ENCODE measurements at regions not wholly inside any gene's neighbourhood (a gene's known extent, or its start where the extent isn't known, plus 50 kb on each side); places are given as distances from the start of the nearest gene placed in this dataset.
A peak's percentile ranks its signal among the peaks of the same experiment; 100 is the strongest.

DNA sequence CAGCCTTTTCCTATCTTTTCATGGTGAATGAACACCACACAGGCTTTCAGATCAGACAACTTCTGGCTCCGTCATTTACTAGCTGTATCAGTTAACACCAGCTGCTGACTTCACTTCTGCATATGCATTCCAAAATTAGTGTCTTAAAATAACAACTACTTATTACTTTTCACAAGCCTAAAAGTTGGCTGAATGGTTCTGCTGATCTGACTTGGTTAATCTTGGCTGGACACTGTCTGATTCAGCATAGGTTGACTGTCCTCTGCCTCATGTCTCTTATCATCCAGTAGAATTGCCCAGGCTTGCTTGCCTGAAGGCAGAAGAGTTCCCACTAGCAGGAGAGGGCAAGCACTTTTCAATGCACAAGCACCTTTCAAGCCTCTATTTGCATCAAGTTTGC, 72.7 kb downstream of the MARCHF4 start:
- DNase-seq (ENCODE audit: low read depth): peak; percentile 72
- TF ChIP-seq, protein P1, sequence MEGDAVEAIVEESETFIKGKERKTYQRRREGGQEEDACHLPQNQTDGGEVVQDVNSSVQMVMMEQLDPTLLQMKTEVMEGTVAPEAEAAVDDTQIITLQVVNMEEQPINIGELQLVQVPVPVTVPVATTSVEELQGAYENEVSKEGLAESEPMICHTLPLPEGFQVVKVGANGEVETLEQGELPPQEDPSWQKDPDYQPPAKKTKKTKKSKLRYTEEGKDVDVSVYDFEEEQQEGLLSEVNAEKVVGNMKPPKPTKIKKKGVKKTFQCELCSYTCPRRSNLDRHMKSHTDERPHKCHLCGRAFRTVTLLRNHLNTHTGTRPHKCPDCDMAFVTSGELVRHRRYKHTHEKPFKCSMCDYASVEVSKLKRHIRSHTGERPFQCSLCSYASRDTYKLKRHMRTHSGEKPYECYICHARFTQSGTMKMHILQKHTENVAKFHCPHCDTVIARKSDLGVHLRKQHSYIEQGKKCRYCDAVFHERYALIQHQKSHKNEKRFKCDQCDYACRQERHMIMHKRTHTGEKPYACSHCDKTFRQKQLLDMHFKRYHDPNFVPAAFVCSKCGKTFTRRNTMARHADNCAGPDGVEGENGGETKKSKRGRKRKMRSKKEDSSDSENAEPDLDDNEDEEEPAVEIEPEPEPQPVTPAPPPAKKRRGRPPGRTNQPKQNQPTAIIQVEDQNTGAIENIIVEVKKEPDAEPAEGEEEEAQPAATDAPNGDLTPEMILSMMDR (IDR thresholded peaks at IDR 0.05; ENCODE audit: insufficient read depth, low read length): no peak
- no peak overlapping the region for H3K4me3 ChIP-seq (ENCODE audit: low read depth, low read length)

DNA sequence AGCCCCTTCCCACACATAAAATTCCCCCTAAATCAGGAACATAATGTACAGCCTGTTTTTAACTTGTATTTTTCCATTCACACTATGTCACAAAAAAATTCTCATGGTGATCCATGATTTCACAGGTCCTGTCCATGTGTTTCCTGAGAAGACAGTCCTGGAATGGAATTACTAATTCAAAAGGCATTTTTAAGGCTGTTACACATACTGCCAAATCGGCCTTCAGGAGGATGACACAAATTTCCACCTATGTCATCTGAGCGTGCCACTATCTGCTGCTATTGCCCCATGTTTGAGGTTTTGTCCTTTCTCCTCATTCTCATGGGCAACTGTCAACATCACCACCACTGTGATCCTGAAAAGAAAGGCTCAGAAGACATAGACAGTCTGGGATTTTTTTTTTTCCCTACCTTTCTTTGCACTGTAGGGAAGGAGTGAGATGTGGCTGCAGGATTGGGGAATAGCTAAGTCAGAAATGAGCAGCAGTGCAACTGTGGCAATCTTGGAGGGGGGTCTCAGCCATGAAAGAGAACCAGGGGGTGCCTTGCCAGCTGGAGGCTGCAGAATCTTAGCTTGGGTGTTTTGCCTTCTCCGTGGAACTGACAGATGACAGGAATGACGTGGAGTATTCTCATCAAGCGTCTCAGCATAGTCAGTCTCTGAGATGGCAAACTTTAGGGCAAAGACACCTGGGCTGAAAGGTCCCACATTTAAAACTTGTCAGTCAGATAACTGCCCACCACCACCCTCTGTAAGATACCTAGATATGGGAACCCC, 73.4 kb downstream of the MARCHF4 start:
- TF ChIP-seq, protein P1 (IDR thresholded peaks at IDR 0.05; ENCODE audit: insufficient read depth, low read length): no peak
- no peak overlapping the region for H3K4me3 ChIP-seq (ENCODE audit: low read depth, low read length)
- peak; percentile 79 for DNase-seq (ENCODE audit: low read depth)

DNA sequence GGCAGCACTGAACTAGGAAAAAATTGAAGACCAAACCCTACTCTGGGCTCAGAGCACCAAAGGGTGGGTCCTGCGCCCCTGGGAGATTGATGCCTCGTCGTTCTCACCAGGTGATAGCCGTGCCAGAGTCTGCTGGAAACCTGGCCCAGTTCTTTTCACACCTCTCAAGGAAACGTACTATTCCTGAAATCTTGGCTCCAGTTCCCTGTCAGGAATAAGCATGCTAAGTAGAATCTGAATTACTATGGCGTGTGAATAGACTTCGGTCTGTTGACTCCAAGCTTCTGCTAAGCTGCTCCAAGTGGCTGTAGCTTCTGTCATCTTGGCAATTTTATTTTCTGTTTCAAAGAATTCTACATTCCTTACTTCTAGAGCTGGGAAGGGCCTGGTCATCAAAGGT, 75.4 kb downstream of the MARCHF4 start:
- TF ChIP-seq, protein P1 (IDR thresholded peaks at IDR 0.05; ENCODE audit: insufficient read depth, low read length): no peak
- no peak for DNase-seq (ENCODE audit: low read depth)
- no peak overlapping the region for H3K4me3 ChIP-seq (ENCODE audit: low read depth, low read length)

DNA sequence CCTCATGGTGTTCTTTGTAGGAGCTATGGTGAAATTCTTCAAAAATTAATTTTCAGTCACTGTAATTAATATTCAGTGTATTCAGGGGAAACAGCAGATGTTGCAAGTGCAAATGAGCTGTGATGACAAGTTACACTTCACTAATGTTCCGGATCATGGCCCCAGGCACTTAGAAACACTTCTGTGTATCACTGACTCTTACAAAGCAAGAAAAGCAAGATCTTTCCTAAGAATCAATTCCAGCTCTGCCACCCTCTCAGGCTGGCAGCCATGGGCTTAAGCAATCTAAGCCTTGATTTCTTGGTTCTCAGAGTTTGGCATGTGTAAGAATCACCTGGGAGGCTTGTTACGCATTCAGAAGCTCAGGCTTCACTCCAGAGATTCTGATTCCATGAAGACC, 78.0 kb downstream of the MARCHF4 start:
- no peak overlapping the region for H3K4me3 ChIP-seq (ENCODE audit: low read depth, low read length)
- TF ChIP-seq, protein P1 (IDR thresholded peaks at IDR 0.05; ENCODE audit: insufficient read depth, low read length): no peak
- DNase-seq (ENCODE audit: low read depth): no peak

DNA sequence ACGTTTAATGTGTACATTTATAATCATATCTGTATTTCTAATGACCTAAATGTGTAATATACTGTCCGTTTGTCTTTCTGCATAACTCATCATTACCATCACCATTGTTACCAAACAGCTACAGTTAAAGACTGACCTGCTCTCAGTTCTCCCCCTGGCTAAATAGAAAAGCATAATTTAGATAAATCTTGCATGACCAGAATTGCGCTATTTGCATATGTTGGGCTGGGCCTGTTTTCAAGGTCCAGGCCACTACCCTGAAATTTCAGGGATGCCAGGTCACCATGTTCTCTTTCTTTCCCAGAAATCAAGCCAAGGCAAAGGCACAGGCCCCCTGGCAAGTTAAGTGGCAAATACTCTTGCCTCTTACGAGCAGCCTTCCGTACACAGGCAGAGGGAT, 78.4 kb downstream of the MARCHF4 start:
- H3K4me3 ChIP-seq (ENCODE audit: low read depth, low read length): no peak overlapping the region
- DNase-seq (ENCODE audit: low read depth): no peak
- TF ChIP-seq, protein P1 (IDR thresholded peaks at IDR 0.05; ENCODE audit: insufficient read depth, low read length): no peak

DNA sequence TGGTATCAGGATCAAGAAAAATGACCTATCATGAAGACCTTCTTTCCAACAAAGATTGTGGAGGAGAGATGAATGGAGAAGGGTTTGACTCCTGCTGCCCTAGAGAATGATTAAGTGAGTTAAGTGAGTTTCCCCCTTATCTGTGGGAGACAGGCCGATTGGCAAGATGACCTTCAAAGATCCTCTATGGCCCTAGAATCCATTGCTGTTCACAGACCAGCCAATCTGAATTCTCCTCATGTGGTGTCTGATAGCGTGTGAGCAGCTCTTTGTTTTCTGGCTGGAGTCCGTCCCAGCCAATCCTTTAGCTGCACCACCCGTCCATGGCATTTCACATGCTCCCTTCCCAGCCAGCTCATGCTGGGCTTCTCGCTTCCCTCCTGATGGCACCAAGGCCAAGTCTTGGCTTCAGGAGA, 79.4 kb downstream of the MARCHF4 start:
- no peak overlapping the region for H3K4me3 ChIP-seq (ENCODE audit: low read depth, low read length)
- peak; percentile 84 for DNase-seq (ENCODE audit: low read depth)
- TF ChIP-seq, protein P1 (IDR thresholded peaks at IDR 0.05; ENCODE audit: insufficient read depth, low read length): no peak

DNA sequence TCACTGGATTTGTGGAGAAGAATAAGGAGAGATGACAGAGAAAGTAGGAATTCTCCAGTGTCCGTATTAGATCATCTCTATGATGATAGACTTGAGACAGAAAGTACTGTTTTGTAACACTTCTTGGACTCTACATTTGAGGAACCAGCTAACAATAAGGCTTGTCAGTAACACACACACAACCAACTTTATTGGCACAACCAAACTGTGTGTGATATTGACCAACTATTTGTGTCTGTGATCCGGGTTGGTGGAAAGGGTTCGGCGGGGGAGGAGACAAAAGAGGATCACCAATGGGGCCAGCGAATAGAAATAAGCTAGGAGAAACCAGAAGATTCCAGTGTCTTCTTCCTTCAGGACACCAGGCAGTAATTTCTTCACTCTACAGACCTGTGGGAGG, 79.8 kb downstream of the MARCHF4 start:
- DNase-seq (ENCODE audit: low read depth): no peak
- TF ChIP-seq, protein P1 (IDR thresholded peaks at IDR 0.05; ENCODE audit: insufficient read depth, low read length): no peak
- no peak overlapping the region for H3K4me3 ChIP-seq (ENCODE audit: low read depth, low read length)
